ENCODE measurements at regions not wholly inside any gene's neighbourhood (a gene's known extent, or its start where the extent isn't known, plus 50 kb on each side); places are given as distances from the start of the nearest gene placed in this dataset.

DNA sequence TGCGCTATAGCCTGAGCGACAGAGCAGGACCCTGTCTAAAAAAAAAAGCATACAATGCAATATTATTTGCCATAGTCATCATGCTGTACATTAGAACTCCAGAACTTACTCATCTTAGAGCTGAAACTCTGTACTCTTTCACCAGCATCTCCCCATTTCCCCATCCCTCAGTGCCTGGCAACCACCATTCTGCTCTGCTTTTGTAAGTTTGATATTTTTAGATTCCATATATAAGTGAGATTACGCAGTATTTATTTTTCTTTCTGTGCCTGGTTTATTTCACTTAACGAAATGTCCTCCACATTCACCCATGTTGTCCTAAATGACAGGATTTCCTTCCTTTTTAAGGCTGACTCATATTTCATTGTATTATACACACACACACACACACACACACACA, 121.8 kb downstream of the BBS10 start:
- Histone ChIP-seq H3K4me3 (ENCODE audit: low read length in 2 of 2) (no peak overlapping the region), H3K4me1 (ENCODE audit: control insufficient read depth in 2 of 2, insufficient read depth in 2 of 2, low read length in 2 of 2) (no peaks in the 10 kb centered on the region), H3K27me3 (ENCODE audit: control insufficient read depth in 2 of 2, insufficient read depth in 2 of 2, low read length in 2 of 2) (no peaks in the 10 kb centered on the region), H3K27ac (ENCODE audit: low read depth in 2 of 2, low read length in 2 of 2) (no peak overlapping the region), H3K9ac (ENCODE audit: low read depth in 1 of 2, low read length in 2 of 2) (no peak overlapping the region), H3K9me3 (ENCODE audit: control insufficient read depth in 2 of 2, low read length in 2 of 2) (no peaks in the 10 kb centered on the region), H3K36me3 (ENCODE audit: control insufficient read depth in 2 of 2, insufficient read depth in 2 of 2, low read length in 2 of 2) (no peaks in the 10 kb centered on the region)

DNA sequence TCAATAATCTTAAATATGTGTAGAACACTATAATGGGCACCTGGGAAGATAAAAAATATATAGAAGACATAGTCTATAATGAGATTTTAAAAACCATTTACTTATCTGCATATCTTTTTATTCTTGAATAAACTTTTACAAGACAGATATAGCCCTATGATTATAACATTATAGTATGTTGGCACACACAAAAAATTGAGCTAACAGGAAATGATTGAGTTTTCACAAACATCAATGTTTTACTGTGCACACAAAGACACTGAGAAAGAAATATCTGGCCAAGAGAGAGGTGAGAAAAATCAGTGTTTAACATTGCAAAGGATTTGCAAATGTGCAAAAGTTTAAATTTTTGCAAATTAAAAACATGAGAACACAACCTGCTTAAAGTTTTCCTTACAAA, 124.3 kb downstream of the BBS10 start:
- Histone ChIP-seq H3K9ac (ENCODE audit: low read depth in 1 of 2, low read length in 2 of 2) (no peak overlapping the region), H3K27me3 (ENCODE audit: control insufficient read depth in 2 of 2, insufficient read depth in 2 of 2, low read length in 2 of 2) (no peaks in the 10 kb centered on the region), H3K36me3 (ENCODE audit: control insufficient read depth in 2 of 2, insufficient read depth in 2 of 2, low read length in 2 of 2) (no peaks in the 10 kb centered on the region), H3K9me3 (ENCODE audit: control insufficient read depth in 2 of 2, low read length in 2 of 2) (no peaks in the 10 kb centered on the region), H3K4me1 (ENCODE audit: control insufficient read depth in 2 of 2, insufficient read depth in 2 of 2, low read length in 2 of 2) (no peaks in the 10 kb centered on the region), H3K4me3 (ENCODE audit: low read length in 2 of 2) (no peak overlapping the region), H3K27ac (ENCODE audit: low read depth in 2 of 2, low read length in 2 of 2) (no peak overlapping the region)

- H3K4me1 ChIP-seq (ENCODE audit: control insufficient read depth in 2 of 2, insufficient read depth in 2 of 2, low read length in 2 of 2) = no peaks in the 10 kb centered on the region
- H3K9ac ChIP-seq (ENCODE audit: low read depth in 1 of 2, low read length in 2 of 2) = no peak overlapping the region
- no peaks in the 10 kb centered on the region for H3K36me3 ChIP-seq (ENCODE audit: control insufficient read depth in 2 of 2, insufficient read depth in 2 of 2, low read length in 2 of 2)
- H3K27me3 ChIP-seq (ENCODE audit: control insufficient read depth in 2 of 2, insufficient read depth in 2 of 2, low read length in 2 of 2) = no peaks in the 10 kb centered on the region
- no peaks in the 10 kb centered on the region for H3K9me3 ChIP-seq (ENCODE audit: control insufficient read depth in 2 of 2, low read length in 2 of 2)
- H3K4me3 ChIP-seq (ENCODE audit: low read length in 2 of 2) = no peak overlapping the region
- H3K27ac ChIP-seq (ENCODE audit: low read depth in 2 of 2, low read length in 2 of 2) = no peak overlapping the region
Measured at GRCh38 chr12:76220980-76221379, 127.2 kb downstream of the BBS10 start.

GRCh38 chr12:76219806-76220205, 128.4 kb downstream of the BBS10 start:
- H3K9me3 ChIP-seq (ENCODE audit: control insufficient read depth in 2 of 2, low read length in 2 of 2) = no peaks in the 10 kb centered on the region
- H3K36me3 ChIP-seq (ENCODE audit: control insufficient read depth in 2 of 2, insufficient read depth in 2 of 2, low read length in 2 of 2) = no peaks in the 10 kb centered on the region
- no peak overlapping the region for H3K27ac ChIP-seq (ENCODE audit: low read depth in 2 of 2, low read length in 2 of 2)
- no peaks in the 10 kb centered on the region for H3K4me1 ChIP-seq (ENCODE audit: control insufficient read depth in 2 of 2, insufficient read depth in 2 of 2, low read length in 2 of 2)
- H3K4me3 ChIP-seq (ENCODE audit: low read length in 2 of 2) = no peak overlapping the region
- H3K9ac ChIP-seq (ENCODE audit: low read depth in 1 of 2, low read length in 2 of 2) = no peak overlapping the region
- no peaks in the 10 kb centered on the region for H3K27me3 ChIP-seq (ENCODE audit: control insufficient read depth in 2 of 2, insufficient read depth in 2 of 2, low read length in 2 of 2)

DNA sequence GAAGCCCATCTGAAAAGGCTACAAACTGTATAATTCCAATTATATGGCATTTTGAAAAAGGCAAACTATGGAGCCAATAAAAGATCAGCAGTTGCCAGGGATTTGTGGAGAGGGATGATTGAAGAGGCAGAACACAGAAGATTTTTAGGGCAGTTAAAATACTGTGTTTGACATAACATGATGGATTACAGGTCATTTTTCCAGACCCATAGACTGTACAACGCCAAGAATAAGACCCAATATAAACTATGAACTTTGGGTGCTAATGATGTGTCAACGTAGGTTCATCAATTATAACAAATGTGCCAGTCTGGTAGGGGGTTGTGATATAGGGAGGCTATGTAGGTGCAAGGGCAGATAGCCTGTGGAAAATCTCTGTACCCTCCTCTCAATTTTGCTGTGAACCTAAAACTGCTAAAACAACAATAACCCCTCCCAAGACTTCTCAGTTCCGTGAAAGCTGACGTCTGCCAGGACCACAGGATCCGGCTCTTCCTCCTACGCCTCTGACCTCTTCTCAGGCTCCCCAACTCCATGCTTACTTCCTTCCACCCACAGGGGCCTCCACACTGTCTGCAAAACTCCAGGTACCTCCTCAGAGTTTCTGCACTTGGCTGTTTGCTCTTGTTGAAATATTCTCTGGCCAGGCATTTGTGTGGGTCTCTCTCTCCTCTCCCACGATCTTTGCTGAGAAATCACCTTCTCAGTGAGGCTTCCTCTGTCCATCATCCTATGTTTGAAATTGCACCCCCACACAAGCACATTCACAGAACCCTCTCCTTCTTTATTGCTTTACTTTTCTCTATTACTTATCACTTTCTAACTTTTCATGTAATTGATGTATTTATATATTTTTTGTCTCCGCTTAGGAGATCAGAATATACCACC, 131.4 kb downstream of the BBS10 start:
- Histone ChIP-seq H3K36me3 (ENCODE audit: control insufficient read depth in 2 of 2, insufficient read depth in 2 of 2, low read length in 2 of 2) (no peaks in the 10 kb centered on the region), H3K9ac (ENCODE audit: low read depth in 1 of 2, low read length in 2 of 2) (no peak overlapping the region), H3K4me1 (ENCODE audit: control insufficient read depth in 2 of 2, insufficient read depth in 2 of 2, low read length in 2 of 2) (no peaks in the 10 kb centered on the region), H3K4me3 (ENCODE audit: low read length in 2 of 2) (no peak overlapping the region), H3K9me3 (ENCODE audit: control insufficient read depth in 2 of 2, low read length in 2 of 2) (no peaks in the 10 kb centered on the region), H3K27me3 (ENCODE audit: control insufficient read depth in 2 of 2, insufficient read depth in 2 of 2, low read length in 2 of 2) (no peaks in the 10 kb centered on the region), H3K27ac (ENCODE audit: low read depth in 2 of 2, low read length in 2 of 2) (no peak overlapping the region)

GRCh38 chr12:76208129-76208528, 123.6 kb upstream of the NAP1L1 start:
- Histone ChIP-seq H3K9ac (ENCODE audit: low read depth in 1 of 2, low read length in 2 of 2) (no peak overlapping the region), H3K4me1 (ENCODE audit: control insufficient read depth in 2 of 2, insufficient read depth in 2 of 2, low read length in 2 of 2) (no peaks in the 10 kb centered on the region), H3K27ac (ENCODE audit: low read depth in 2 of 2, low read length in 2 of 2) (no peak overlapping the region), H3K4me3 (ENCODE audit: low read length in 2 of 2) (no peak overlapping the region), H3K9me3 (ENCODE audit: control insufficient read depth in 2 of 2, low read length in 2 of 2) (no peaks in the 10 kb centered on the region), H3K36me3 (ENCODE audit: control insufficient read depth in 2 of 2, insufficient read depth in 2 of 2, low read length in 2 of 2) (no peaks in the 10 kb centered on the region), H3K27me3 (ENCODE audit: control insufficient read depth in 2 of 2, insufficient read depth in 2 of 2, low read length in 2 of 2) (no peaks in the 10 kb centered on the region)

DNA sequence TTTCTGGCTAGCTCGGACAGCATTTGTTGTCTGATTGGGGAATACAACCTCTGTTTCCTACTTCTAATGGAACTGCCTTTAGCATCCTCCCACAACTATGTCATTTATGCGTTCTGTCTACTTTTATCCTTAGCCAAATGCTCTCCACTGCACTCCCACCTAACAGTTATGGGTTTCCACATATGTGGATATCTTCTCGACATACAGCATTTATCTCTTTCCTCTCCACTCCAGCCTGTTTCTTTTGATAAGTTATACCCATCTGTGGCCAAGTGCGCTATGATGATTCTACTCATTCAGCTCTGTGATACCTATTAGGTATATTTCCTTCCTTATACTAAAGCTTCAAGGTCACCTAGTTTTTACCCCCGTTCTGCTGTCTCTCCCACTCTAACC, 122.2 kb upstream of the NAP1L1 start:
- H3K27ac ChIP-seq (ENCODE audit: low read depth in 2 of 2, low read length in 2 of 2) = no peak overlapping the region
- H3K9me3 ChIP-seq (ENCODE audit: control insufficient read depth in 2 of 2, low read length in 2 of 2) = no peaks in the 10 kb centered on the region
- no peaks in the 10 kb centered on the region for H3K36me3 ChIP-seq (ENCODE audit: control insufficient read depth in 2 of 2, insufficient read depth in 2 of 2, low read length in 2 of 2)
- no peaks in the 10 kb centered on the region for H3K4me1 ChIP-seq (ENCODE audit: control insufficient read depth in 2 of 2, insufficient read depth in 2 of 2, low read length in 2 of 2)
- no peak overlapping the region for H3K9ac ChIP-seq (ENCODE audit: low read depth in 1 of 2, low read length in 2 of 2)
- no peaks in the 10 kb centered on the region for H3K27me3 ChIP-seq (ENCODE audit: control insufficient read depth in 2 of 2, insufficient read depth in 2 of 2, low read length in 2 of 2)
- no peak overlapping the region for H3K4me3 ChIP-seq (ENCODE audit: low read length in 2 of 2)

DNA sequence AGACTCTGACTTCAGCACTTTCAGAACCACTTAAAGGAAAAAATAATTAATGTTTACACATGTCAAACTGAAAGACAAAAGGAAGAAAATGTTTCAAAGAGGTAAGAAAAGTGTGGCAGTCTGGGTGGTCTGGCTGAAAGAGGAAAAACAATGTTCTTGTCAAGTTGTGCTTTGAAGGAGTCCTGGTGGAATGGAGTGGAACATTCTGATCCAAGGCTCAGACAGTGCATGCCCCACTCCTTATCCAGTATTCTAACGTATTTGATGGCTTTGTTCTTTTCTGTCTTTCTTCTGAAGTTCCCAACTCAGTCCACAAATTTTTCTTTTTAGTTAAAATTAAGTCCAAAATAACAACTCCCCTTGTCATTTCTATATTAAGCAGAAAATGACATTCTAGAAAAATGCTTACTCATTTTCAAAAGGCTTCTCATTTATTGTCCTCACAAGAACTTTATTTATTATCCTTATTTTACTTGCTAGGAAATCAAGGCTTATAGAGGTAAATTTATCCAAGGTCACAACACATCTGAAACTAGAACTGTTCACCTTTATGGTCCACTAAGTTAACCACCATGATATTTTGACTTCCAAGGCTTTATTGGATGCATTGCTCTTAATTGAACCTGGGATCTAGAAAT, 121.7 kb upstream of the NAP1L1 start:
- H3K9me3 ChIP-seq (ENCODE audit: control insufficient read depth in 2 of 2, low read length in 2 of 2) = no peaks in the 10 kb centered on the region
- no peaks in the 10 kb centered on the region for H3K4me1 ChIP-seq (ENCODE audit: control insufficient read depth in 2 of 2, insufficient read depth in 2 of 2, low read length in 2 of 2)
- H3K9ac ChIP-seq (ENCODE audit: low read depth in 1 of 2, low read length in 2 of 2) = no peak overlapping the region
- H3K36me3 ChIP-seq (ENCODE audit: control insufficient read depth in 2 of 2, insufficient read depth in 2 of 2, low read length in 2 of 2) = no peaks in the 10 kb centered on the region
- no peak overlapping the region for H3K27ac ChIP-seq (ENCODE audit: low read depth in 2 of 2, low read length in 2 of 2)
- no peaks in the 10 kb centered on the region for H3K27me3 ChIP-seq (ENCODE audit: control insufficient read depth in 2 of 2, insufficient read depth in 2 of 2, low read length in 2 of 2)
- H3K4me3 ChIP-seq (ENCODE audit: low read length in 2 of 2) = no peak overlapping the region

GRCh38 chr12:76202621-76203020, 118.1 kb upstream of the NAP1L1 start:
- Histone ChIP-seq H3K36me3 (ENCODE audit: control insufficient read depth in 2 of 2, insufficient read depth in 2 of 2, low read length in 2 of 2) (no peaks in the 10 kb centered on the region), H3K4me3 (ENCODE audit: low read length in 2 of 2) (no peak overlapping the region), H3K9me3 (ENCODE audit: control insufficient read depth in 2 of 2, low read length in 2 of 2) (peaks cover 6 to 10% of the 10 kb centered on the region in 2 donors), H3K27ac (ENCODE audit: low read depth in 2 of 2, low read length in 2 of 2) (no peak overlapping the region), H3K27me3 (ENCODE audit: control insufficient read depth in 2 of 2, insufficient read depth in 2 of 2, low read length in 2 of 2) (no peaks in the 10 kb centered on the region), H3K9ac (ENCODE audit: low read depth in 1 of 2, low read length in 2 of 2) (no peak overlapping the region), H3K4me1 (ENCODE audit: control insufficient read depth in 2 of 2, insufficient read depth in 2 of 2, low read length in 2 of 2) (no peaks in the 10 kb centered on the region)

DNA sequence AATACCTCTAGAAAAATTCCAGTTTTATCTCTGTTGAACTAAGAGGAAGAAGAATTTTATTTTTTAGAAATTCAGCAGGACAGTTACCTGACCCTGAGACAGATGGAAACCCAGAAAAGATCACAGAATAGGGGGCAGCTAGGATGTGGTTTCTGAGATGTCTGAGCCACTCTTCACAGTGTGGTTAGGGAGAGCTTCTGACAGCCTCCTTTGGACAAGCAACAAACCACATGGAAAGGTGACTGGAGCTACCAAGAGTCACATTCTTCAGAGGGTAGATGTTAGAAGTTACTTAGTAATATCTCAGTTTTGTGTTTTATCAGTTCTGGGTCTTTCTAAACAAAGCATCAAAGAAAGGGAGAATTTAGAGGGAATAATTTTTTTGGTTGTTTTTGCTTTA, 117.3 kb upstream of the NAP1L1 start:
- no peaks in the 10 kb centered on the region for H3K27me3 ChIP-seq (ENCODE audit: control insufficient read depth in 2 of 2, insufficient read depth in 2 of 2, low read length in 2 of 2)
- peaks cover 6 to 10% of the 10 kb centered on the region in 2 donors for H3K9me3 ChIP-seq (ENCODE audit: control insufficient read depth in 2 of 2, low read length in 2 of 2)
- no peaks in the 10 kb centered on the region for H3K36me3 ChIP-seq (ENCODE audit: control insufficient read depth in 2 of 2, insufficient read depth in 2 of 2, low read length in 2 of 2)
- no peak overlapping the region for H3K4me3 ChIP-seq (ENCODE audit: low read length in 2 of 2)
- no peak overlapping the region for H3K9ac ChIP-seq (ENCODE audit: low read depth in 1 of 2, low read length in 2 of 2)
- H3K4me1 ChIP-seq (ENCODE audit: control insufficient read depth in 2 of 2, insufficient read depth in 2 of 2, low read length in 2 of 2) = no peaks in the 10 kb centered on the region
- H3K27ac ChIP-seq (ENCODE audit: low read depth in 2 of 2, low read length in 2 of 2) = no peak overlapping the region
